ENCODE measurements at regions not wholly inside any gene's neighbourhood (a gene's known extent, or its start where the extent isn't known, plus 50 kb on each side); places are given as distances from the start of the nearest gene placed in this dataset.

DNA sequence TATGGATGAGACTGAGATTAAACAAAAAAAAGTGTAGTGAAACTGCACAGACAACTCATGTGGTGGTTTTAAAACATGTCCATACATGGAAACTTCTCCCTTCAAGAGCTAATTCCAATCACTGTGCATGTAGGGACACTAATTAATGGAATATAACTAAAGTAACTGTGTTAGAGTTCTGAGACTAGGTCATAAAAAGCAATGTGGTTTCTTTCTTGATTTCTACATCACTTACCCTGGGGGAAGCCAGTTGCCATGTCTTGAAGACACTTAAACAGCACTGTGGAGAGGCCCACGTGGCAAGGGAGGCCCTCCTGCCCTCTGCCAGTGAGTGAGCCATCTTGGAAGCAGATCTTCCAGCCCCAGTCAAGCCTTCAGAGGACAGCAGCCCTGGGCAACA lies 118.2 kb upstream of the DST start:
- no peak for DNase-seq (ENCODE audit: low spot score)
- no peak overlapping the region for H3K4me2 ChIP-seq
- H3K27ac ChIP-seq (ENCODE audit: low read depth), result no peak overlapping the region
- H3K9me2 ChIP-seq (ENCODE audit: insufficient read depth), result no peaks in the 10 kb centered on the region
- H3F3A ChIP-seq (replicated peaks; ENCODE audit: low read depth), result peaks cover 7% of the 10 kb centered on the region; the same call in 1 of the 2 replicates
- H3K36me3 Mint-ChIP-seq (ENCODE audit: low read depth), result no peaks in the 10 kb centered on the region
- H3K27me3 ChIP-seq (ENCODE audit: insufficient read depth), result no peaks in the 10 kb centered on the region
- H2AFZ ChIP-seq, result no peak overlapping the region
- peaks cover 97% of the 10 kb centered on the region for H3K79me2 ChIP-seq (replicated peaks; ENCODE audit: insufficient read depth)
- H3K4me3 ChIP-seq, result no peak overlapping the region
- no peak for TF ChIP-seq EZH2phosphoT487 (IDR thresholded peaks at IDR 0.05; ENCODE audit: unreplicated experiment)
- no peak for TF ChIP-seq EZH2 (IDR thresholded peaks at IDR 0.05; ENCODE audit: low read depth, unreplicated experiment)
- no peak for TF ChIP-seq CREB1 (CRISPR knock-in tag; IDR thresholded peaks at IDR 0.05; ENCODE audit: low read depth)
- no peak for TF ChIP-seq ZNF331 (CRISPR knock-in tag; IDR thresholded peaks at IDR 0.05; ENCODE audit: low read depth)
- no peak for TF ChIP-seq JUNB (IDR thresholded peaks at IDR 0.05; ENCODE audit: unreplicated experiment)
- no peak for TF ChIP-seq ZNF114 (CRISPR knock-in tag; IDR thresholded peaks at IDR 0.05)
- TF ChIP-seq, protein P1, sequence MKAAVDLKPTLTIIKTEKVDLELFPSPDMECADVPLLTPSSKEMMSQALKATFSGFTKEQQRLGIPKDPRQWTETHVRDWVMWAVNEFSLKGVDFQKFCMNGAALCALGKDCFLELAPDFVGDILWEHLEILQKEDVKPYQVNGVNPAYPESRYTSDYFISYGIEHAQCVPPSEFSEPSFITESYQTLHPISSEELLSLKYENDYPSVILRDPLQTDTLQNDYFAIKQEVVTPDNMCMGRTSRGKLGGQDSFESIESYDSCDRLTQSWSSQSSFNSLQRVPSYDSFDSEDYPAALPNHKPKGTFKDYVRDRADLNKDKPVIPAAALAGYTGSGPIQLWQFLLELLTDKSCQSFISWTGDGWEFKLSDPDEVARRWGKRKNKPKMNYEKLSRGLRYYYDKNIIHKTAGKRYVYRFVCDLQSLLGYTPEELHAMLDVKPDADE (IDR thresholded peaks at IDR 0.05), result no peak
- TF ChIP-seq, protein P2, sequence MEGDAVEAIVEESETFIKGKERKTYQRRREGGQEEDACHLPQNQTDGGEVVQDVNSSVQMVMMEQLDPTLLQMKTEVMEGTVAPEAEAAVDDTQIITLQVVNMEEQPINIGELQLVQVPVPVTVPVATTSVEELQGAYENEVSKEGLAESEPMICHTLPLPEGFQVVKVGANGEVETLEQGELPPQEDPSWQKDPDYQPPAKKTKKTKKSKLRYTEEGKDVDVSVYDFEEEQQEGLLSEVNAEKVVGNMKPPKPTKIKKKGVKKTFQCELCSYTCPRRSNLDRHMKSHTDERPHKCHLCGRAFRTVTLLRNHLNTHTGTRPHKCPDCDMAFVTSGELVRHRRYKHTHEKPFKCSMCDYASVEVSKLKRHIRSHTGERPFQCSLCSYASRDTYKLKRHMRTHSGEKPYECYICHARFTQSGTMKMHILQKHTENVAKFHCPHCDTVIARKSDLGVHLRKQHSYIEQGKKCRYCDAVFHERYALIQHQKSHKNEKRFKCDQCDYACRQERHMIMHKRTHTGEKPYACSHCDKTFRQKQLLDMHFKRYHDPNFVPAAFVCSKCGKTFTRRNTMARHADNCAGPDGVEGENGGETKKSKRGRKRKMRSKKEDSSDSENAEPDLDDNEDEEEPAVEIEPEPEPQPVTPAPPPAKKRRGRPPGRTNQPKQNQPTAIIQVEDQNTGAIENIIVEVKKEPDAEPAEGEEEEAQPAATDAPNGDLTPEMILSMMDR (conservative IDR thresholded peaks at IDR 0.05; ENCODE audit: low read depth in 2 of 2), result no peak
- TF ChIP-seq, protein P3, sequence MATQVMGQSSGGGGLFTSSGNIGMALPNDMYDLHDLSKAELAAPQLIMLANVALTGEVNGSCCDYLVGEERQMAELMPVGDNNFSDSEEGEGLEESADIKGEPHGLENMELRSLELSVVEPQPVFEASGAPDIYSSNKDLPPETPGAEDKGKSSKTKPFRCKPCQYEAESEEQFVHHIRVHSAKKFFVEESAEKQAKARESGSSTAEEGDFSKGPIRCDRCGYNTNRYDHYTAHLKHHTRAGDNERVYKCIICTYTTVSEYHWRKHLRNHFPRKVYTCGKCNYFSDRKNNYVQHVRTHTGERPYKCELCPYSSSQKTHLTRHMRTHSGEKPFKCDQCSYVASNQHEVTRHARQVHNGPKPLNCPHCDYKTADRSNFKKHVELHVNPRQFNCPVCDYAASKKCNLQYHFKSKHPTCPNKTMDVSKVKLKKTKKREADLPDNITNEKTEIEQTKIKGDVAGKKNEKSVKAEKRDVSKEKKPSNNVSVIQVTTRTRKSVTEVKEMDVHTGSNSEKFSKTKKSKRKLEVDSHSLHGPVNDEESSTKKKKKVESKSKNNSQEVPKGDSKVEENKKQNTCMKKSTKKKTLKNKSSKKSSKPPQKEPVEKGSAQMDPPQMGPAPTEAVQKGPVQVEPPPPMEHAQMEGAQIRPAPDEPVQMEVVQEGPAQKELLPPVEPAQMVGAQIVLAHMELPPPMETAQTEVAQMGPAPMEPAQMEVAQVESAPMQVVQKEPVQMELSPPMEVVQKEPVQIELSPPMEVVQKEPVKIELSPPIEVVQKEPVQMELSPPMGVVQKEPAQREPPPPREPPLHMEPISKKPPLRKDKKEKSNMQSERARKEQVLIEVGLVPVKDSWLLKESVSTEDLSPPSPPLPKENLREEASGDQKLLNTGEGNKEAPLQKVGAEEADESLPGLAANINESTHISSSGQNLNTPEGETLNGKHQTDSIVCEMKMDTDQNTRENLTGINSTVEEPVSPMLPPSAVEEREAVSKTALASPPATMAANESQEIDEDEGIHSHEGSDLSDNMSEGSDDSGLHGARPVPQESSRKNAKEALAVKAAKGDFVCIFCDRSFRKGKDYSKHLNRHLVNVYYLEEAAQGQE (IDR thresholded peaks at IDR 0.05; ENCODE audit: unreplicated experiment), result no peak
- TF ChIP-seq, protein P4, sequence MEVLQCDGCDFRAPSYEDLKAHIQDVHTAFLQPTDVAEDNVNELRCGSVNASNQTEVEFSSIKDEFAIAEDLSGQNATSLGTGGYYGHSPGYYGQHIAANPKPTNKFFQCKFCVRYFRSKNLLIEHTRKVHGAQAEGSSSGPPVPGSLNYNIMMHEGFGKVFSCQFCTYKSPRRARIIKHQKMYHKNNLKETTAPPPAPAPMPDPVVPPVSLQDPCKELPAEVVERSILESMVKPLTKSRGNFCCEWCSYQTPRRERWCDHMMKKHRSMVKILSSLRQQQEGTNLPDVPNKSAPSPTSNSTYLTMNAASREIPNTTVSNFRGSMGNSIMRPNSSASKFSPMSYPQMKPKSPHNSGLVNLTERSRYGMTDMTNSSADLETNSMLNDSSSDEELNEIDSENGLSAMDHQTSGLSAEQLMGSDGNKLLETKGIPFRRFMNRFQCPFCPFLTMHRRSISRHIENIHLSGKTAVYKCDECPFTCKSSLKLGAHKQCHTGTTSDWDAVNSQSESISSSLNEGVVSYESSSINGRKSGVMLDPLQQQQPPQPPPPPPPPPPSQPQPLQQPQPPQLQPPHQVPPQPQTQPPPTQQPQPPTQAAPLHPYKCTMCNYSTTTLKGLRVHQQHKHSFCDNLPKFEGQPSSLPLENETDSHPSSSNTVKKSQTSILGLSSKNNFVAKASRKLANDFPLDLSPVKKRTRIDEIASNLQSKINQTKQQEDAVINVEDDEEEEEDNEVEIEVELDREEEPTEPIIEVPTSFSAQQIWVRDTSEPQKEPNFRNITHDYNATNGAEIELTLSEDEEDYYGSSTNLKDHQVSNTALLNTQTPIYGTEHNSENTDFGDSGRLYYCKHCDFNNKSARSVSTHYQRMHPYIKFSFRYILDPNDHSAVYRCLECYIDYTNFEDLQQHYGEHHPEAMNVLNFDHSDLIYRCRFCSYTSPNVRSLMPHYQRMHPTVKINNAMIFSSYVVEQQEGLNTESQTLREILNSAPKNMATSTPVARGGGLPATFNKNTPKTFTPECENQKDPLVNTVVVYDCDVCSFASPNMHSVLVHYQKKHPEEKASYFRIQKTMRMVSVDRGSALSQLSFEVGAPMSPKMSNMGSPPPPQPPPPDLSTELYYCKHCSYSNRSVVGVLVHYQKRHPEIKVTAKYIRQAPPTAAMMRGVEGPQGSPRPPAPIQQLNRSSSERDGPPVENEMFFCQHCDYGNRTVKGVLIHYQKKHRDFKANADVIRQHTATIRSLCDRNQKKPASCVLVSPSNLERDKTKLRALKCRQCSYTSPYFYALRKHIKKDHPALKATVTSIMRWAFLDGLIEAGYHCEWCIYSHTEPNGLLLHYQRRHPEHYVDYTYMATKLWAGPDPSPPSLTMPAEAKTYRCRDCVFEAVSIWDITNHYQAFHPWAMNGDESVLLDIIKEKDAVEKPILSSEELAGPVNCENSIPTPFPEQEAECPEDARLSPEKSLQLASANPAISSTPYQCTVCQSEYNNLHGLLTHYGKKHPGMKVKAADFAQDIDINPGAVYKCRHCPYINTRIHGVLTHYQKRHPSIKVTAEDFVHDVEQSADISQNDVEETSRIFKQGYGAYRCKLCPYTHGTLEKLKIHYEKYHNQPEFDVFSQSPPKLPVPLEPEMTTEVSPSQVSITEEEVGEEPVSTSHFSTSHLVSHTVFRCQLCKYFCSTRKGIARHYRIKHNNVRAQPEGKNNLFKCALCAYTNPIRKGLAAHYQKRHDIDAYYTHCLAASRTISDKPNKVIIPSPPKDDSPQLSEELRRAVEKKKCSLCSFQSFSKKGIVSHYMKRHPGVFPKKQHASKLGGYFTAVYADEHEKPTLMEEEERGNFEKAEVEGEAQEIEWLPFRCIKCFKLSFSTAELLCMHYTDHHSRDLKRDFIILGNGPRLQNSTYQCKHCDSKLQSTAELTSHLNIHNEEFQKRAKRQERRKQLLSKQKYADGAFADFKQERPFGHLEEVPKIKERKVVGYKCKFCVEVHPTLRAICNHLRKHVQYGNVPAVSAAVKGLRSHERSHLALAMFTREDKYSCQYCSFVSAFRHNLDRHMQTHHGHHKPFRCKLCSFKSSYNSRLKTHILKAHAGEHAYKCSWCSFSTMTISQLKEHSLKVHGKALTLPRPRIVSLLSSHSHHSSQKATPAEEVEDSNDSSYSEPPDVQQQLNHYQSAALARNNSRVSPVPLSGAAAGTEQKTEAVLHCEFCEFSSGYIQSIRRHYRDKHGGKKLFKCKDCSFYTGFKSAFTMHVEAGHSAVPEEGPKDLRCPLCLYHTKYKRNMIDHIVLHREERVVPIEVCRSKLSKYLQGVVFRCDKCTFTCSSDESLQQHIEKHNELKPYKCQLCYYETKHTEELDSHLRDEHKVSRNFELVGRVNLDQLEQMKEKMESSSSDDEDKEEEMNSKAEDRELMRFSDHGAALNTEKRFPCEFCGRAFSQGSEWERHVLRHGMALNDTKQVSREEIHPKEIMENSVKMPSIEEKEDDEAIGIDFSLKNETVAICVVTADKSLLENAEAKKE (CRISPR knock-in tag; IDR thresholded peaks at IDR 0.05), result no peak
- no peak for TF ChIP-seq STAT1 (IDR thresholded peaks at IDR 0.05; ENCODE audit: unreplicated experiment)
- no peak for ATAC-seq
- peaks cover 55% of the 10 kb centered on the region for H3K4me1 Mint-ChIP-seq
- no peak overlapping the region for H3K4me3 Mint-ChIP-seq
- no peak overlapping the region for H3K27ac Mint-ChIP-seq
- H3K36me3 ChIP-seq (ENCODE audit: insufficient read depth), result no peaks in the 10 kb centered on the region
- peaks cover 66% of the 10 kb centered on the region for H3K4me1 ChIP-seq (ENCODE audit: insufficient read depth)
- H4K20me1 ChIP-seq (replicated peaks; ENCODE audit: insufficient read depth), result 0 out of 2 replicates have a peak, but pooled peaks cover 6% of the 10 kb centered on the region
- no peaks in the 10 kb centered on the region for H3K9me3 Mint-ChIP-seq
- peaks cover 3% of the 10 kb centered on the region for H3K27me3 Mint-ChIP-seq (ENCODE audit: insufficient read depth, low read depth, poor library complexity)

All from GM23338 (cell line).